Endothelial cell of umbilical vein (primary cell): ENCODE measurements at regions not wholly inside any gene's neighbourhood (a gene's known extent, or its start where the extent isn't known, plus 50 kb on each side); places are given as distances from the start of the nearest gene placed in this dataset.

ENCODE experiments used
- BruUV-seq: library from RNA; stranded (reverse); fragments of 400-500 nt; replicated peaks from 2 replicates; lab custom pipeline; 2021; lab: Mats Ljungman, UMichigan
- CTCF ChIA-PET: fragments of 300-600, 350-600 bp; sonication (Branson Sonifier 250); formaldehyde crosslinking; loops from one replicate; lab custom pipeline; 2021; ENCODE audit warnings: antibody characterized with exemption, inconsistent platforms; lab: Charles Lee
- POLR2A ChIA-PET: fragments of 300-600, 350-600 bp; sonication (Branson Sonifier 250); formaldehyde crosslinking; loops from one replicate; lab custom pipeline; 2021; ENCODE audit warnings: antibody characterized with exemption, inconsistent platforms; lab: Charles Lee
- DNase-seq: peaks from one replicate; pipeline ENCODE4 v3.0.0-alpha.2; 2011; ENCODE audit warnings: low read depth, low spot score
- FAIRE-seq: peaks from 2 replicates; lab custom pipeline; 2011; peaks lifted over from hg19 to GRCh38; lab: Jason Lieb, UNC
- H2AFZ ChIP-seq: 2 replicates; pipeline ENCODE4 v1.6.0; 2012; ENCODE audit warnings: low read depth, low read length, control low read depth, inconsistent platforms
- H3K27ac ChIP-seq: 2 replicates; pipeline ENCODE4 v1.5.1; 2011; ENCODE audit warnings: low read depth, mild to moderate bottlenecking, control low read depth, low read length, moderate library complexity; ENCODE audit not compliant: insufficient read depth
- H3K27me3 ChIP-seq, 2 experiments: 2 replicates each; pipeline versions ENCODE4 v1.6.0 to v1.6.1; 2011; ENCODE audit warnings: low read length in 2 of 2, mixed read lengths in 1 of 2; ENCODE audit not compliant: control insufficient read depth in 2 of 2, insufficient read depth in 2 of 2
- H3K36me3 ChIP-seq, 2 experiments: 2 replicates in 1 of 2; 3 replicates in 1 of 2; pipeline ENCODE4 v1.5.1; 2011; ENCODE audit warnings: low read length in 2 of 2, mild to moderate bottlenecking in 1 of 2, moderate library complexity in 1 of 2; ENCODE audit not compliant: control insufficient read depth in 2 of 2, insufficient read depth in 2 of 2; ENCODE audit errors: extremely low read depth in 1 of 2
- H3K4me1 ChIP-seq: 3 replicates; pipeline ENCODE4 v1.5.1; 2011; ENCODE audit warnings: mild to moderate bottlenecking, low read length; ENCODE audit not compliant: control insufficient read depth, insufficient read depth; ENCODE audit errors: extremely low read depth
- H3K4me2 ChIP-seq: 2 replicates; pipeline ENCODE4 v1.6.1; 2011; ENCODE audit warnings: low read length, control low read depth, mixed read lengths; ENCODE audit not compliant: insufficient read depth
- H3K4me3 ChIP-seq, 3 experiments: fragments of 200-600 bp in 1 of 3; sonication (generic), shearing (Covaris generic) in 1 of 3; replicated peaks in 1 of 3; 2 replicates each; pipeline ENCODE4 v1.5.1; 2011 to 2016; ENCODE audit warnings: control low read depth in 3 of 3, low read length in 3 of 3, mild to moderate bottlenecking in 2 of 3, inconsistent platforms in 1 of 3, low read depth in 1 of 3, moderate library complexity in 1 of 3; ENCODE audit not compliant: insufficient read depth in 1 of 3
- H3K79me2 ChIP-seq: 2 replicates; pipeline ENCODE4 v1.6.0; 2012; ENCODE audit warnings: low read length, inconsistent platforms; ENCODE audit not compliant: control insufficient read depth, insufficient read depth
- H3K9ac ChIP-seq: replicated peaks from 2 replicates; pipeline ENCODE3; 2011; ENCODE audit warnings: low read length, control low read depth; ENCODE audit not compliant: insufficient read depth; ENCODE audit errors: extremely low read depth
- H3K9me1 ChIP-seq: replicated peaks from 3 replicates; pipeline ENCODE4 v1.6.0; 2011; ENCODE audit warnings: mild to moderate bottlenecking, low read length; ENCODE audit not compliant: control insufficient read depth, insufficient read depth; ENCODE audit errors: extremely low read depth
- H3K9me3 ChIP-seq: replicated peaks from 2 replicates; pipeline ENCODE4 v1.5.1; 2012; ENCODE audit warnings: low read length, inconsistent platforms; ENCODE audit not compliant: control insufficient read depth, insufficient read depth
- H4K20me1 ChIP-seq: replicated peaks from 2 replicates; pipeline ENCODE3; 2011; ENCODE audit warnings: mild to moderate bottlenecking, low read length; ENCODE audit not compliant: control insufficient read depth, insufficient read depth; ENCODE audit errors: extremely low read depth
- EZH2 ChIP-seq: IDR thresholded peaks from 2 replicates; pipeline ENCODE4 v1.6.1; 2012; ENCODE audit warnings: borderline replicate concordance, low read depth, mild to moderate bottlenecking, moderate library complexity, low read length, inconsistent platforms; ENCODE audit not compliant: severe bottlenecking
- FOS ChIP-seq: IDR thresholded peaks from 2 replicates; pipeline ENCODE4 v1.6.1; 2011; ENCODE audit warnings: mild to moderate bottlenecking, low read length, moderate library complexity, borderline replicate concordance; ENCODE audit not compliant: insufficient read depth
- GATA2 ChIP-seq: IDR thresholded peaks from 2 replicates; pipeline ENCODE4 v1.7.0; 2011; ENCODE audit warnings: low read depth, mild to moderate bottlenecking, moderate library complexity, mixed read lengths, low read length; ENCODE audit not compliant: insufficient read length, insufficient read depth
- JUN ChIP-seq: IDR thresholded peaks from 2 replicates; pipeline ENCODE4 v1.6.1; 2011; ENCODE audit warnings: borderline replicate concordance, low read depth; ENCODE audit not compliant: insufficient read length, insufficient read depth
- MYC ChIP-seq: IDR thresholded peaks from one replicate; pipeline ENCODE4 v1.6.1; 2011; ENCODE audit warnings: mild to moderate bottlenecking, low read depth, low read length
- POLR2A ChIP-seq: IDR thresholded peaks from 2 replicates; pipeline ENCODE4 v1.6.1; 2012; ENCODE audit warnings: low read depth, mild to moderate bottlenecking, control low read depth, low read length
- POLR2AphosphoS5 ChIP-seq: IDR thresholded peaks from 2 replicates; pipeline ENCODE4 v1.6.1; 2012; ENCODE audit warnings: low read depth, mild to moderate bottlenecking, control low read depth, low read length, moderate library complexity; ENCODE audit not compliant: insufficient read depth
- dilution Hi-C: fragments of 300-500 bp; cut with MboI; formaldehyde crosslinking; loops from one replicate; pipeline ENCODE4 v1.15.0; 2019; ENCODE audit warnings: low sequenced_read_pairs; ENCODE audit not compliant: extremely low pct_ligation_motif_present
- intact Hi-C: fragments of 100-400 bp; cut with micrococcal nuclease; formaldehyde crosslinking; loops from one replicate; pipeline ENCODE4 v1.10.0; 2022
- TF ChIP-seq, protein P1 (sequence below): IDR thresholded peaks from 2 replicates; pipeline ENCODE4 v1.6.1; 2011; ENCODE audit not compliant: insufficient read depth, insufficient read length
- TF ChIP-seq, protein P2 (sequence below), 2 donors: IDR thresholded peaks; 1 replicate in 1 of 2; 2 replicates in 1 of 2; pipeline ENCODE4 v1.5.1; 2011; ENCODE audit warnings: low read length in 2 of 2, mild to moderate bottlenecking in 2 of 2, moderate library complexity in 2 of 2, control low read depth in 1 of 2, inconsistent platforms in 1 of 2, low read depth in 1 of 2; ENCODE audit not compliant: insufficient read depth in 1 of 2; ENCODE audit errors: extremely low read depth in 1 of 2

DNA sequence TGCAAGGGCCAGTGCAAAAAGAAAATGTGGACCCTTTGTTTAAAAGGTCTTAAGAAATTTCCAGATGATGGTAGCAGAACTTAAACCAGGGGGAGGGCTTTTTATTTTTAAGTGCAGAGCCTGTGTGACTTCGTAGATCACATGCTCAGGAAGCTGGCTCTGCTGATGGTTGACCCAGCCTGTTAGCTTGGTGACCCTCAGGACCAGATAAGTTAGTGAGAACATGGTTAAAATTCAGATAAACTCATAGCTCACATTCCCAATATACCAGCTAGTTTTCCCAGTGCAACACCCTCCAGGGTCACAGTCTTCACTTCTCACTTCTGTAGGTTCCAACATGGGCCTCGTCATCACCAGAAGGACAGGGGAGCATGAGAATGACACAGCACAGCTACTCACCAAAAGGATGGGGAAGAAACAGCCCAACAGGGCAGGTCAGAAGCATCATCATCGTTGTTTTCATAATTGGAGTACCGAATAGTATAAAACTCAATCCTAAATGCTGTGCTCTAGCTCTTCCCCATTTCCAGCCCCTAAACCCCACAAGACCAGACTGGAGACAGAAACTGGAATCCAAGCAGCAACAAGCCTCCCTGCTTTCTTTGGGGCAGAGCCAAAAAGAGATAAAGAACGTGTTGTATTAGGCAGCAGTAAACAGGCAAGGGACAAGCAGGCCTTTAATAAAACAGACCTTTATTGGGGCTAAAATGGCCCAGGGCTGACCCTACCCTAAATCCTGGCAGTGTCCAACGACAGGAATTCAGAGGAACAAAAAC lies 102.2 kb upstream of the ANKRD1 start:
- Histone ChIP-seq H3K36me3 (no peaks in the 10 kb centered on the region), H3K27ac (no peak overlapping the region), H3K4me3 (no peak overlapping the region), H2AFZ (no peak overlapping the region), H4K20me1 (no peaks in the 10 kb centered on the region), H3K4me1 (no peaks in the 10 kb centered on the region), H3K79me2 (no peaks in the 10 kb centered on the region), H3K9me3 (no peaks in the 10 kb centered on the region), H3K9ac (no peak overlapping the region), H3K27me3 (no peaks in the 10 kb centered on the region), H3K4me2 (no peak overlapping the region), H3K9me1 (no peaks in the 10 kb centered on the region)
- ChIA-PET POLR2A (no interaction called here), CTCF (interaction anchor here (1.0 kb wide), 1 partner anchor 227 kb away, joined by 3 read pairs; no protein-coding TSS in a partner anchor)
- intact Hi-C loops (no loop called here), dilution Hi-C loops (no loop called here)
- TF ChIP-seq, protein P1, sequence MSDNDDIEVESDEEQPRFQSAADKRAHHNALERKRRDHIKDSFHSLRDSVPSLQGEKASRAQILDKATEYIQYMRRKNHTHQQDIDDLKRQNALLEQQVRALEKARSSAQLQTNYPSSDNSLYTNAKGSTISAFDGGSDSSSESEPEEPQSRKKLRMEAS: no peak
- TF ChIP-seq, protein P2, sequence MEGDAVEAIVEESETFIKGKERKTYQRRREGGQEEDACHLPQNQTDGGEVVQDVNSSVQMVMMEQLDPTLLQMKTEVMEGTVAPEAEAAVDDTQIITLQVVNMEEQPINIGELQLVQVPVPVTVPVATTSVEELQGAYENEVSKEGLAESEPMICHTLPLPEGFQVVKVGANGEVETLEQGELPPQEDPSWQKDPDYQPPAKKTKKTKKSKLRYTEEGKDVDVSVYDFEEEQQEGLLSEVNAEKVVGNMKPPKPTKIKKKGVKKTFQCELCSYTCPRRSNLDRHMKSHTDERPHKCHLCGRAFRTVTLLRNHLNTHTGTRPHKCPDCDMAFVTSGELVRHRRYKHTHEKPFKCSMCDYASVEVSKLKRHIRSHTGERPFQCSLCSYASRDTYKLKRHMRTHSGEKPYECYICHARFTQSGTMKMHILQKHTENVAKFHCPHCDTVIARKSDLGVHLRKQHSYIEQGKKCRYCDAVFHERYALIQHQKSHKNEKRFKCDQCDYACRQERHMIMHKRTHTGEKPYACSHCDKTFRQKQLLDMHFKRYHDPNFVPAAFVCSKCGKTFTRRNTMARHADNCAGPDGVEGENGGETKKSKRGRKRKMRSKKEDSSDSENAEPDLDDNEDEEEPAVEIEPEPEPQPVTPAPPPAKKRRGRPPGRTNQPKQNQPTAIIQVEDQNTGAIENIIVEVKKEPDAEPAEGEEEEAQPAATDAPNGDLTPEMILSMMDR (IDR thresholded peaks at IDR 0.05; ENCODE audit: extremely low read depth in 1 of 2, insufficient read depth in 1 of 2, low read depth in 1 of 2, low read length in 2 of 2): no peak
- no peak for TF ChIP-seq JUN
- TF ChIP-seq POLR2AphosphoS5: no peak
- TF ChIP-seq EZH2: no peak
- no peak for TF ChIP-seq MYC
- TF ChIP-seq FOS: no peak
- no peak for TF ChIP-seq GATA2
- TF ChIP-seq POLR2A: no peak
- FAIRE-seq (no peak), DNase-seq (no peak)
- BruUV-seq: no TSS peak
